ENCODE measurements at regions not wholly inside any gene's neighbourhood (a gene's known extent, or its start where the extent isn't known, plus 50 kb on each side); places are given as distances from the start of the nearest gene placed in this dataset.

- DNase-seq (ENCODE audit: low spot score): no peak
These were observed 306.5 kb downstream of the AJAP1 start for GRCh38 chr1:4960782-4961475.

GRCh38 chr1:4960336-4960735 is 305.9 kb downstream of the AJAP1 start:
- DNase-seq (ENCODE audit: low spot score): no peak

GRCh38 chr1:4959216-4959615 is 304.8 kb downstream of the AJAP1 start:
- no peak for DNase-seq (ENCODE audit: low spot score)

GRCh38 chr1:4957027-4957426 is 302.6 kb downstream of the AJAP1 start:
- no peak for DNase-seq (ENCODE audit: low spot score)

- DNase-seq (ENCODE audit: low spot score): no peak
These were observed 300.0 kb downstream of the AJAP1 start for GRCh38 chr1:4954392-4954791.

- no peak for DNase-seq (ENCODE audit: low spot score)
These were observed 297.2 kb downstream of the AJAP1 start for GRCh38 chr1:4951601-4952000.

GRCh38 chr1:4946343-4946742 is 291.9 kb downstream of the AJAP1 start:
- no peak for DNase-seq (ENCODE audit: low spot score)

- DNase-seq (ENCODE audit: low spot score): no peak
These were observed 290.5 kb downstream of the AJAP1 start for GRCh38 chr1:4944911-4945310.

GRCh38 chr1:4944072-4944471 is 289.7 kb downstream of the AJAP1 start:
- DNase-seq (ENCODE audit: low spot score): no peak

GRCh38 chr1:4939266-4939665 is 284.9 kb downstream of the AJAP1 start:
- no peak for DNase-seq (ENCODE audit: low spot score)

GRCh38 chr1:4937876-4938534 is 283.6 kb downstream of the AJAP1 start:
- no peak for DNase-seq (ENCODE audit: low spot score)

- no peak for DNase-seq (ENCODE audit: low spot score)
These were observed 281.4 kb downstream of the AJAP1 start for GRCh38 chr1:4935807-4936206.

- DNase-seq (ENCODE audit: low spot score): no peak
These were observed 278.8 kb downstream of the AJAP1 start for GRCh38 chr1:4933232-4933631.

GRCh38 chr1:4932311-4933030 is 278.1 kb downstream of the AJAP1 start:
- DNase-seq (ENCODE audit: low spot score): no peak

GRCh38 chr1:4931486-4931885 is 277.1 kb downstream of the AJAP1 start:
- DNase-seq (ENCODE audit: low spot score): no peak

- no peak for DNase-seq (ENCODE audit: low spot score)
These were observed 273.8 kb downstream of the AJAP1 start for GRCh38 chr1:4928186-4928585.

- DNase-seq (ENCODE audit: low spot score): no peak
These were observed 269.9 kb downstream of the AJAP1 start for GRCh38 chr1:4924356-4924755.

- no peak for DNase-seq (ENCODE audit: low spot score)
These were observed 262.2 kb downstream of the AJAP1 start for GRCh38 chr1:4916610-4917009.

GRCh38 chr1:4915154-4915553 is 260.7 kb downstream of the AJAP1 start:
- DNase-seq (ENCODE audit: low spot score): no peak

GRCh38 chr1:4908486-4908885 is 254.1 kb downstream of the AJAP1 start:
- no peak for DNase-seq (ENCODE audit: low spot score)

GRCh38 chr1:4894566-4894965 is 240.2 kb downstream of the AJAP1 start:
- DNase-seq (ENCODE audit: low spot score): no peak

GRCh38 chr1:4880626-4881025 is 226.2 kb downstream of the AJAP1 start:
- no peak for DNase-seq (ENCODE audit: low spot score)

- DNase-seq (ENCODE audit: low spot score): no peak
These were observed 223.0 kb downstream of the AJAP1 start for GRCh38 chr1:4877426-4877825.
